DOHH2 (cell line): ENCODE measurements at regions not wholly inside any gene's neighbourhood (a gene's known extent, or its start where the extent isn't known, plus 50 kb on each side); places are given as distances from the start of the nearest gene placed in this dataset.

Source experiments
- EZH2phosphoT487 ChIP-seq: fragments of 200-600 bp; sonication (generic); IDR thresholded peaks from 2 replicates; pipeline ENCODE4 v1.6.1; 2017; ENCODE audit warnings: borderline replicate concordance, mild to moderate bottlenecking, antibody characterized with exemption, low read length, moderate library complexity, mixed read lengths
- TF ChIP-seq, protein P1 (sequence below): fragments of 200-600 bp; sonication (generic); IDR thresholded peaks from one replicate; pipeline ENCODE4 v1.5.1; 2014; ENCODE audit warnings: antibody characterized with exemption, mild to moderate bottlenecking, low read depth, low read length; ENCODE audit not compliant: poor library complexity, severe bottlenecking

DNA sequence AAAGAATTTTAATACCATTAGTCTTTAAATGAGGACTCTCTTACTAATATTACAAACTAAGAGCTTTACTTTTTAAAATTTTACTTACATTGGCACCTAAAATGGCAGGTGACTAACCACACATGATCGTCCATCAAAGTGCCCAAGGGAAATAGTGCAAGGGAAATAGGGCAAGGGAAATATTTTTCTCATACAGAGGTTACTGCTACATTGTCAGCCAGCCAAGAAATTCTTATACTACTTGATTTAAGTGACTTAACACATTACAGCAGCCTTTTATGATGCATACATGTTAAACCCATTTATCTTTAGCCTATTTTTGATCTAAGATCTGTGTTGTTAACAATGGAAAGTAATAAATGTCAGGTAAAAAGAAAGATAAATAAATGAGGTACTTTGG is 587.2 kb upstream of the PKDCC start:
- TF ChIP-seq, protein P1, sequence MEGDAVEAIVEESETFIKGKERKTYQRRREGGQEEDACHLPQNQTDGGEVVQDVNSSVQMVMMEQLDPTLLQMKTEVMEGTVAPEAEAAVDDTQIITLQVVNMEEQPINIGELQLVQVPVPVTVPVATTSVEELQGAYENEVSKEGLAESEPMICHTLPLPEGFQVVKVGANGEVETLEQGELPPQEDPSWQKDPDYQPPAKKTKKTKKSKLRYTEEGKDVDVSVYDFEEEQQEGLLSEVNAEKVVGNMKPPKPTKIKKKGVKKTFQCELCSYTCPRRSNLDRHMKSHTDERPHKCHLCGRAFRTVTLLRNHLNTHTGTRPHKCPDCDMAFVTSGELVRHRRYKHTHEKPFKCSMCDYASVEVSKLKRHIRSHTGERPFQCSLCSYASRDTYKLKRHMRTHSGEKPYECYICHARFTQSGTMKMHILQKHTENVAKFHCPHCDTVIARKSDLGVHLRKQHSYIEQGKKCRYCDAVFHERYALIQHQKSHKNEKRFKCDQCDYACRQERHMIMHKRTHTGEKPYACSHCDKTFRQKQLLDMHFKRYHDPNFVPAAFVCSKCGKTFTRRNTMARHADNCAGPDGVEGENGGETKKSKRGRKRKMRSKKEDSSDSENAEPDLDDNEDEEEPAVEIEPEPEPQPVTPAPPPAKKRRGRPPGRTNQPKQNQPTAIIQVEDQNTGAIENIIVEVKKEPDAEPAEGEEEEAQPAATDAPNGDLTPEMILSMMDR, result no peak
- no peak for TF ChIP-seq EZH2phosphoT487
